ENCODE measurements at regions not wholly inside any gene's neighbourhood (a gene's known extent, or its start where the extent isn't known, plus 50 kb on each side); places are given as distances from the start of the nearest gene placed in this dataset.

DNA sequence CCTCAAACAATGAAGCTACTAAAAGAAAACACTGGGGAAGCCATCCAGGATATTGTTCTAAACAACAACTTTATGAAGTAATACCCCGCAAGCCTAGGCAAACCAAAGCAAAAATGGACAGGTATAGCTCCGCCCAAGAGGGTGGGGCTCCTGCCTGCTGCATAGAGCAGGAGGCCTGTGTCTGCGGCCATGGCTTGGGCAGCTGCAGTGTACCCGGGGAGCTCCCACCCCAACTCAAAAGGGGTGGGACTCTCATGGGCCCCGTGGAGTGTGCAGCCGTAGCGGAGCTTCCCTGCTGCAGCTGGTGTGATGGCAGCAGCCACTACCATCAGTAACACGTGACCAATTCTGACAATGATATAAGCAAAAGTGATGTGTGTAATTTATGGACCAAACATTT lies 264.2 kb upstream of the KITLG start:
- DNase-seq = no peak
- H3K27ac ChIP-seq (ENCODE audit: low read depth in 1 of 2, low read length in 2 of 2) = no peak overlapping the region
- H3K9me3 Mint-ChIP-seq = peaks cover 6 to 20% (median 13%) of the 10 kb centered on the region in 7 donors
- no peak overlapping the region for H3K9ac ChIP-seq (ENCODE audit: insufficient read depth, low read length, poor library complexity, severe bottlenecking)
- no peaks in the 10 kb centered on the region for H3K79me2 ChIP-seq (ENCODE audit: insufficient read depth, low read length)
- no peaks in the 10 kb centered on the region for H3K4me1 ChIP-seq (ENCODE audit: control insufficient read depth in 1 of 2, insufficient read depth in 2 of 2, low read length in 2 of 2)
- H4K20me1 ChIP-seq (ENCODE audit: insufficient read depth, low read length) = no peaks in the 10 kb centered on the region
- no peak overlapping the region for H2AFZ ChIP-seq (ENCODE audit: insufficient read depth, low read depth, low read length, poor library complexity, severe bottlenecking)
- H3K27ac Mint-ChIP-seq = no peak overlapping the region
- TF ChIP-seq, protein P1, sequence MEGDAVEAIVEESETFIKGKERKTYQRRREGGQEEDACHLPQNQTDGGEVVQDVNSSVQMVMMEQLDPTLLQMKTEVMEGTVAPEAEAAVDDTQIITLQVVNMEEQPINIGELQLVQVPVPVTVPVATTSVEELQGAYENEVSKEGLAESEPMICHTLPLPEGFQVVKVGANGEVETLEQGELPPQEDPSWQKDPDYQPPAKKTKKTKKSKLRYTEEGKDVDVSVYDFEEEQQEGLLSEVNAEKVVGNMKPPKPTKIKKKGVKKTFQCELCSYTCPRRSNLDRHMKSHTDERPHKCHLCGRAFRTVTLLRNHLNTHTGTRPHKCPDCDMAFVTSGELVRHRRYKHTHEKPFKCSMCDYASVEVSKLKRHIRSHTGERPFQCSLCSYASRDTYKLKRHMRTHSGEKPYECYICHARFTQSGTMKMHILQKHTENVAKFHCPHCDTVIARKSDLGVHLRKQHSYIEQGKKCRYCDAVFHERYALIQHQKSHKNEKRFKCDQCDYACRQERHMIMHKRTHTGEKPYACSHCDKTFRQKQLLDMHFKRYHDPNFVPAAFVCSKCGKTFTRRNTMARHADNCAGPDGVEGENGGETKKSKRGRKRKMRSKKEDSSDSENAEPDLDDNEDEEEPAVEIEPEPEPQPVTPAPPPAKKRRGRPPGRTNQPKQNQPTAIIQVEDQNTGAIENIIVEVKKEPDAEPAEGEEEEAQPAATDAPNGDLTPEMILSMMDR (IDR thresholded peaks at IDR 0.05) = no peak
- H3K4me3 Mint-ChIP-seq = no peak overlapping the region
- H3K36me3 ChIP-seq (replicated peaks in 1 of 2; ENCODE audit: control insufficient read depth in 1 of 2, insufficient read depth in 2 of 2, low read length in 2 of 2) = no peaks in the 10 kb centered on the region
- H3K4me2 ChIP-seq (replicated peaks; ENCODE audit: extremely low read depth, low read length, poor library complexity, severe bottlenecking) = no peak overlapping the region
- H3K4me1 Mint-ChIP-seq = no peaks in the 10 kb centered on the region
- no peaks in the 10 kb centered on the region for H3K27me3 ChIP-seq (ENCODE audit: control insufficient read depth in 2 of 2, insufficient read depth in 2 of 2, low read length in 2 of 2)
- peaks cover 8 to 11% of the 10 kb centered on the region in 2 donors for H3K9me3 ChIP-seq (replicated peaks in 1 of 2; ENCODE audit: control insufficient read depth in 1 of 2, insufficient read depth in 1 of 2, low read length in 2 of 2)
- H3K4me3 ChIP-seq (replicated peaks in 1 of 3; ENCODE audit: low read depth in 2 of 3, low read length in 3 of 3) = no peak overlapping the region
- H3K27me3 Mint-ChIP-seq (ENCODE audit: low read depth in 3 of 3) = peaks cover 0 to 4% (median 2%) of the 10 kb centered on the region in 3 donors
- 95% methylated on average over 4 of the region's 8 CpGs for WGBS (ENCODE audit: insufficient coverage)
- no peaks in the 10 kb centered on the region for H3K36me3 Mint-ChIP-seq
- intact Hi-C loops (cut with micrococcal nuclease) = no loop called here

DNA sequence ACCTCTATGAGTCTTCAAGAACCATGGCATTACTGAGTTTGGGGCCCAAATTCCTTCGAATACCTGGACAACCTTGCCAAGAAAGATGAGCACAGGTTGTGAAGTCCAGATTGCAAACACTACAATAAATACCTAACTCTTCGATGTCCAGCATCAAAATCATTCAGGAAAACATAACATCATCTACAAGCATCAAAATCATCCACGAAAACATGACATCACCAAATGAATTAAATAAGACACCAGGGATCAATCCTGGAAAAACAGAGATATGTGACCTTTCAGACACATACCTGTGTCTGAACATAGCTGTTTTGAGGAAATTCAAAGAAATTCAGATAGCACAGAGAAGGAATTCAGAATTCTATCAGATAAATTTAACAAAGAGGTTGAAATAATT lies 262.0 kb upstream of the KITLG start:
- Mint-ChIP-seq H3K9me3 (peaks cover 14 to 27% (median 17%) of the 10 kb centered on the region in 7 donors), H3K27me3 (ENCODE audit: low read depth in 3 of 3) (peaks cover 0 to 4% (median 0%) of the 10 kb centered on the region in 3 donors), H3K4me1 (no peaks in the 10 kb centered on the region), H3K4me3 (no peak overlapping the region), H3K36me3 (no peaks in the 10 kb centered on the region), H3K27ac (no peak overlapping the region)
- intact Hi-C loops (cut with micrococcal nuclease) = no loop called here
- Histone ChIP-seq H3K9me3 (replicated peaks in 1 of 2; ENCODE audit: control insufficient read depth in 1 of 2, insufficient read depth in 1 of 2, low read length in 2 of 2) (peaks cover 16 to 20% of the 10 kb centered on the region in 2 donors), H3K36me3 (replicated peaks in 1 of 2; ENCODE audit: control insufficient read depth in 1 of 2, insufficient read depth in 2 of 2, low read length in 2 of 2) (no peaks in the 10 kb centered on the region), H3K79me2 (ENCODE audit: insufficient read depth, low read length) (no peaks in the 10 kb centered on the region), H2AFZ (ENCODE audit: insufficient read depth, low read depth, low read length, poor library complexity, severe bottlenecking) (no peak overlapping the region), H3K4me3 (replicated peaks in 1 of 3; ENCODE audit: low read depth in 2 of 3, low read length in 3 of 3) (no peak overlapping the region), H3K9ac (ENCODE audit: insufficient read depth, low read length, poor library complexity, severe bottlenecking) (no peak overlapping the region), H3K27ac (ENCODE audit: low read depth in 1 of 2, low read length in 2 of 2) (no peak overlapping the region), H3K4me1 (ENCODE audit: control insufficient read depth in 1 of 2, insufficient read depth in 2 of 2, low read length in 2 of 2) (no peaks in the 10 kb centered on the region), H3K27me3 (ENCODE audit: control insufficient read depth in 2 of 2, insufficient read depth in 2 of 2, low read length in 2 of 2) (no peaks in the 10 kb centered on the region), H3K4me2 (replicated peaks; ENCODE audit: extremely low read depth, low read length, poor library complexity, severe bottlenecking) (no peak overlapping the region), H4K20me1 (ENCODE audit: insufficient read depth, low read length) (no peaks in the 10 kb centered on the region)
- WGBS (ENCODE audit: insufficient coverage) = 100% methylated on average over 2 of the region's 3 CpGs
- no peak for DNase-seq
- TF ChIP-seq, protein P1 (IDR thresholded peaks at IDR 0.05) = no peak

Data from CD14-positive monocyte (primary cell).